ENCODE measurements at regions not wholly inside any gene's neighbourhood (a gene's known extent, or its start where the extent isn't known, plus 50 kb on each side); places are given as distances from the start of the nearest gene placed in this dataset.

GRCh38 chr3:5531741-5532290 lies 344.3 kb downstream of the EDEM1 start:
- DNase-seq (ENCODE audit: low read depth in 1 of 2, low spot score in 1 of 2) = no peak

GRCh38 chr3:5540532-5540931 lies 353.0 kb downstream of the EDEM1 start:
- no peak for DNase-seq (ENCODE audit: low read depth in 1 of 2, low spot score in 1 of 2)

- no peak for DNase-seq (ENCODE audit: low read depth in 1 of 2, low spot score in 1 of 2)
These were observed 355.0 kb downstream of the EDEM1 start for GRCh38 chr3:5542472-5542871.

GRCh38 chr3:5543047-5543446 lies 355.5 kb downstream of the EDEM1 start:
- DNase-seq (ENCODE audit: low read depth in 1 of 2, low spot score in 1 of 2) = no peak

GRCh38 chr3:5545719-5546118 lies 358.2 kb downstream of the EDEM1 start:
- no peak for DNase-seq (ENCODE audit: low read depth in 1 of 2, low spot score in 1 of 2)

GRCh38 chr3:5553203-5553602 lies 365.7 kb downstream of the EDEM1 start:
- DNase-seq (ENCODE audit: low read depth in 1 of 2, low spot score in 1 of 2) = no peak

- no peak for DNase-seq (ENCODE audit: low read depth in 1 of 2, low spot score in 1 of 2)
These were observed 366.8 kb downstream of the EDEM1 start for GRCh38 chr3:5554245-5554747.

- no peak for DNase-seq (ENCODE audit: low read depth in 1 of 2, low spot score in 1 of 2)
These were observed 372.7 kb downstream of the EDEM1 start for GRCh38 chr3:5560199-5560598.

- DNase-seq (ENCODE audit: low read depth in 1 of 2, low spot score in 1 of 2) = no peak
These were observed 376.2 kb downstream of the EDEM1 start for GRCh38 chr3:5563537-5564277.

GRCh38 chr3:5564278-5564666 lies 376.8 kb downstream of the EDEM1 start:
- DNase-seq (ENCODE audit: low read depth in 1 of 2, low spot score in 1 of 2) = no peak

- DNase-seq (ENCODE audit: low read depth in 1 of 2, low spot score in 1 of 2) = no peak
These were observed 377.5 kb downstream of the EDEM1 start for GRCh38 chr3:5565026-5565425.

GRCh38 chr3:5567113-5567512 lies 379.6 kb downstream of the EDEM1 start:
- no peak for DNase-seq (ENCODE audit: low read depth in 1 of 2, low spot score in 1 of 2)

GRCh38 chr3:5568451-5568850 lies 380.9 kb downstream of the EDEM1 start:
- DNase-seq (ENCODE audit: low read depth in 1 of 2, low spot score in 1 of 2) = no peak

GRCh38 chr3:5569152-5569551 lies 381.6 kb downstream of the EDEM1 start:
- no peak for DNase-seq (ENCODE audit: low read depth in 1 of 2, low spot score in 1 of 2)

GRCh38 chr3:5572168-5572567 lies 384.7 kb downstream of the EDEM1 start:
- no peak for DNase-seq (ENCODE audit: low read depth in 1 of 2, low spot score in 1 of 2)

GRCh38 chr3:5576277-5577011 lies 388.9 kb downstream of the EDEM1 start:
- no peak for DNase-seq (ENCODE audit: low read depth in 1 of 2, low spot score in 1 of 2)

- DNase-seq (ENCODE audit: low read depth in 1 of 2, low spot score in 1 of 2) = no peak
These were observed 391.7 kb downstream of the EDEM1 start for GRCh38 chr3:5579139-5579602.

- no peak for DNase-seq (ENCODE audit: low read depth in 1 of 2, low spot score in 1 of 2)
These were observed 392.4 kb downstream of the EDEM1 start for GRCh38 chr3:5579946-5580345.

- DNase-seq (ENCODE audit: low read depth in 1 of 2, low spot score in 1 of 2) = no peak
These were observed 393.3 kb downstream of the EDEM1 start for GRCh38 chr3:5580826-5581225.

GRCh38 chr3:5581743-5582142 lies 394.2 kb downstream of the EDEM1 start:
- no peak for DNase-seq (ENCODE audit: low read depth in 1 of 2, low spot score in 1 of 2)

- no peak for DNase-seq (ENCODE audit: low read depth in 1 of 2, low spot score in 1 of 2)
These were observed 396.4 kb downstream of the EDEM1 start for GRCh38 chr3:5583920-5584319.

GRCh38 chr3:5585085-5585484 lies 397.6 kb downstream of the EDEM1 start:
- DNase-seq (ENCODE audit: low read depth in 1 of 2, low spot score in 1 of 2) = no peak

Data from activated T-helper 1 cell treated with anti-CD3 and anti-CD28 coated beads, Interleukin-2, amount 50 U/mL, for 16 hours (primary cell).